ENCODE measurements at regions not wholly inside any gene's neighbourhood (a gene's known extent, or its start where the extent isn't known, plus 50 kb on each side); places are given as distances from the start of the nearest gene placed in this dataset.

- no peak for DNase-seq
Observed at GRCh38 chr9:118321788-118322187, 617.6 kb downstream of the TLR4 start.

DNA sequence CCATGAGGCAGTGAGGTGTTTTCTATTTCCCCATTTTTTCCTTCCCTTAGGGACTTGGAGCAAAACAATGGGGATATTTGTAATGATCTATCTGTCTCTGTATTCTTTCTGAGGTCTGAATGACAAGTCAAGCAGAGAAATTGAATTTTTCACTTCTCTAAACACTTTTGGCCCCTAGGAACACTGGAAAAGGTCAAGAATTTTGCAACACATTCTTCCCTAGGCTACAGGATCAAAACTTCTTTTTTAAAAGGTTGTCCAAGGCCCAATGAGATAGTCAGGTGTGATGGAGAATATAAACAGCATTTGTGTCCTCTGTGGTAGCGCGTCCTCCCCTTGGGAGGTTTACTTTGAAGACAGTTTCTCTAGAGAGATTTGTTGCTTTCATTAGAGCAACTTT is 620.5 kb downstream of the TLR4 start:
- DNase-seq, result no peak

DNA sequence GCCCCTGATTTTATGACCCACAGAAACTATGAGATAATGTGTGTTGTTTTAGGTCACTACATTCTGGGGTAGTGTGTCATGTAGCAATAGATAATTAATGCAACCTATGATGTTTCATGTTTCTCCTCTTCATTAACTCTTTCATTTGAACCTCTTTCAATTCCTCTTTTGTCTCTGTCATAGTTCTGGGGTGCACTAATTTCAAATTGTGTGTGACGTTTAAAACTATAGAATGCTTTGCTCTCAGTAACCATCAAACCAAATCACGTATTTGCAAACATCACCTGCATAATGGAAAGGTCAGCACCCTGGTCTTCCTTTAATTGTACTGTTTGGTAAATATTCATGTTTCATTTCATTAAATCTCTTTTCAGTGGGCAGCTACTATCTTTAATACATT is 621.6 kb downstream of the TLR4 start:
- no peak for DNase-seq

- no peak for DNase-seq
Observed at GRCh38 chr9:118326326-118326725, 622.1 kb downstream of the TLR4 start.

- DNase-seq, result no peak
Observed at GRCh38 chr9:118330191-118330986, 626.2 kb downstream of the TLR4 start.

DNA sequence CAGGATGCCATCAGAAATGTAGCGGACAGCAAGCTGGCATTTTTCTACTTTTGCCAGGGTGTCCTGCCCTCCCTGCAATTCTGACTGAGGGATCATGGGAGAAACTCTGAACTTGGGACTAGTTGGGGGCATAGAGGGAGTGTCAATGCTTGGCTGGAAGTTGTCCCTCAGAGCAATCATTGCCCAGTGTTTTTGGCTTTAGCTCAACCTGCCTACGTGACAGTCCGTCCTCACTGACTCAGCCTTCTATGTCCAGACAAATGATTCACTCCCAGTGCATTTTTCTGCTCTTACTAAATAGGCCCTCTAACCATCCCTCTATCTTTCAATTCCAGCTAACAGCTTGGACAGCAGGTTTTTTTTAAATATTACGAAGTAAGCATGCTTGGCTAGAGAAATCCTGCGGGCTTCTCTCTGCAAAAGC is 627.4 kb downstream of the TLR4 start:
- no peak for DNase-seq

GRCh38 chr9:118336250-118336942 is 632.2 kb downstream of the TLR4 start:
- no peak for DNase-seq

GRCh38 chr9:118336943-118337330 is 632.7 kb downstream of the TLR4 start:
- DNase-seq, result no peak

GRCh38 chr9:118360036-118360435 is 655.8 kb downstream of the TLR4 start:
- DNase-seq, result no peak

DNA sequence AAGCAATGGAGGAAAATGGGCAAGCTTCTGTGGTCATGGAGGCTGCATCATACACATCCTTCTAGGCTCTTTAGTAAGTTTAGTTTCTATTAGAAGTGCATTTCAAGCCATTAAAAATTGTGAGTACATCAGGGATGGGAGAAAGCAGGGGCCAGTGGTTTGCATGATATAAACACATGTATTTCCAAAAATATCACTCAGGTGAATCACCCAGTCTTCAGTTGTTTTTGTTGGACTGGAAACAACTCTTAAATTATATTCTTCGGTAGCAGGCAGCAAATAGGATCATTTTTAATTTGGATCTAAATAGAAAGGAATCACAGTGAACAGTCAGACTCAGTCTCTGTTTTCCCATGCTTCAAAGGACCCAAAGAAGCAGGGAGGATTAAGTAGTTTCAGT is 657.9 kb downstream of the TLR4 start:
- DNase-seq, result no peak

GRCh38 chr9:118362596-118362995 is 658.4 kb downstream of the TLR4 start:
- no peak for DNase-seq

DNA sequence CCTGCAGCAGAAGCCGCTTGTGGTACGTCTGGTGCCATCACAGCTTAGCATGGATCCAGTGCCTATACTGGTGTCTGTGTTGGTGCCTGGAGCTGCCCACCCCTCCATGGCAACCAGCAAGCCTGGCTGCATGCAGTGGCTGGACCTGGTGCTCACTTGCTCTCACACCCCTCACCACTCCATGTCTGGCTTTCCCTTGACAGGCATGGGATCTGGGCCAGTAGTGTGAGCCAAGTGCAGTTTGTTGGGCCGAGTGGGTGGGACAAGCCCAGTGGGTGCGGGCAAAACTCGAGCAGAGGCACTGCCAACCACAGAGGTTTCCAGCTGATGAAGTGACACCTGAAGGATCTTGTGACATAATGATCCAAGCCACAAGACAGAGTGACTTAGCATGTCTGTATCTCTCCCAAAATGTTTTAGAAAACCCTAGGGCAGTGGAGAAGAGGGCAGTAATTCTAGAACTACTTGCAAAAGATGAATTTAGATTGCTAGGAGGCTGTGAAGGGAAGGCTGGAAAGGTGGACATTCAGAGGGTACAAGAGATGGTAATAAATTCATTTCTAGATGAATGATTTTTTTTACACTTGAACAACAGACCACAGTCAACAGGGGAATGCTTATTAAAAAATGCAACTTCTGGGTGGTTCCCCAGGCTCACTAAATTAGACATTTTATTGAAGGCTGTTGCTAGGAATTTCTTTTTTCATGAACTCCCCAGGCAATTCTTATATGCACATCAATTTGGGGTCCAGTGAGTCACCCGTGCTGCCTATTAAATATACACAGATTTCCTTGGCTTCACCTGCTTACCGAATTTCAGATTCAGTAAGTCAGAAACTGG is 660.3 kb downstream of the TLR4 start:
- DNase-seq, result no peak

DNA sequence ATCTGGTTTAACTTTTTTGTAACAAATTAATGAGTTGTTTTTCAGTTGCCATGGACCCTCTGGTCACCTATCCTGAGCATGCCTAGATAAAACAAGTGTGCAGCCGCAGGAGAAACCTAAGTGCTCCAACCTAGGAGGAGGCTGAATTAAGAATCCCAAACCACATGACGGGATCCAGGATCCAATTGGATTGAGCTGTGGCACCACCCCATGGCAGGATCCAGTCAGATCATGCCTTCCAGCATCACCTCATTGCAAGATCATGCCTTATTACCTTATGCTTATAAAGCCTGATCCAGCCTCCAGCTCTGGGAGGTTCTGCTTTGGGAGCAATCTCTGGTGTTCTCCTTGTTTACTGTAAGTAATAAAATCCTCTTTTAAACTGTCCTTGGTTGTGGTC is 662.0 kb downstream of the TLR4 start:
- no peak for DNase-seq

- no peak for DNase-seq
Observed at GRCh38 chr9:118367383-118367782, 663.2 kb downstream of the TLR4 start.

DNA sequence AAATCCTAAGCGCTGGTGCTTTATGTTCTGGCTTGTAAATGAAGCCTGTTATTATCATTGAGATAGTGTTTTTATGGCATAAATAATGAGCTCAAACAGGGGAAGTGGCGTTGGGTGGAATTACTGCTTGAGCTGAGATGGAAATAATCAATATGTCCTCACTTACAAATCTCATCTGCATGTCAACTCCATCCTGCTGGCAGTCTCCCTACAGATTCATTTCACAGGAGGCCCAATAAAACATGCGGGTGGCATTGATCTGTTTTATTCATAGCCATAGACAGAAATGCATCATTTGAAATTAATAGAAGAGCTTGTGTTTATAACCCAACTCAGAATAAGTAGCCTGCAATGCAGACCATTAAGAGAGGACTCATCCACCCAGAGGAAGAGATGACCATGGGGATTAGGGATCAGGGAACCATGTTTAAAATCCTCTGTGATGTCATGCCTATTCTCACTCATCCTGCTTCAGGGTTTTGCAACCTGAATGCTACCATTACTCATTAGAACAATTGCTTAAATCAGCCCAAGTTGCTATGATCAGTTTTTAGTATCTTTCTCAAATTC is 680.4 kb downstream of the TLR4 start:
- DNase-seq, result no peak

- DNase-seq, result no peak
Observed at GRCh38 chr9:118395415-118395814, 691.2 kb downstream of the TLR4 start.

- DNase-seq, result no peak
Observed at GRCh38 chr9:118401546-118401945, 697.3 kb downstream of the TLR4 start.

- no peak for DNase-seq
Observed at GRCh38 chr9:118414676-118415075, 710.5 kb downstream of the TLR4 start.

DNA sequence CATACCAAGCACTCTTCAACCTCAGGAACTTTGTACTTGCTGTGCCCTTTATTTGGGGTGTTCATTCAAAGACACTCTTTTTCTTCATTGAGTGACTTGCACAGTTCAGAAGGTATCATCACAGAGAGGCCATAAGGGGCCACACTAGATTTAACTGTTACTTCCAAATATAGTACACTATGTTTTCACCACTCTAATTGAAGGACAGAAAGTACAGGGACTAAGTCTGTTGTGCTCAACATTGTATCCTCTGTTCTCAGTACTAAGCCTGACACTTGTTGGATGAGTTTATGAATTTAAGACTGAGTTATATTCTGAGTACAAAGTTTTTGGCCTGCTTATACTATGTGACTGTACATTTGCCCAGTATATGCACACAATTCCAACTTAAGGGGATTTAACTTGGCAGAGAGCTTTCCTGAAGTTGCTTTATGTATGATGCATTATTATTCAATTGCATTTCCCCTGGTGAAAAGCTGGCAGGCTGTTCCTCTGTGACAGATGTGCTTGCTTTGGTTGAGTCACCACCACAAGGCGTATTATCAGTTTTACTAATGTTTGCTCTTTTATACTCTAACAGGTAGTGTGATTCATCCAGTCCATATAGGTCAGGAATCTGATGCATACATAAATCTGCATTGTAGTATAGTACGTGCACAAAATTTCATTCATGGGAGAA is 714.8 kb downstream of the TLR4 start:
- no peak for DNase-seq

GRCh38 chr9:118419676-118420075 is 715.5 kb downstream of the TLR4 start:
- DNase-seq, result no peak

- DNase-seq, result no peak
Observed at GRCh38 chr9:118422508-118422907, 718.3 kb downstream of the TLR4 start.

DNA sequence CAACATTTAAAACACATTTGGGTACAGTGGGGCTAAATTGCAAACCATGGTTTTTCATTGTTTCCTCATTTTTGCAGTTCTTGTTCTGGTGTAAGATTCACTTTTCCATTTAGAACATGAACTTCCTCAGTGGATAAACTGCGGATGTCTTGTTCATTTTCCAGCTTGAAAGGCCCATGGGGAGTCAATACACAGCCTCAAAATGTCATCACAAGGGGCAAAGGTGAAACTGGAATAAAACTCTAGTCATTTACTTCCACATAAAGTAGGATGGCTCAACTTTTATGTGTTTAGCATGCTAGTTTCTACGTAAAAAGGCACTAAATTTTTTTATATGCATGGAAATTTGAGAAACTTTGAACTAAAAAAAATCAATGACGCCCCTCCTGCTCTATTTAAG is 718.8 kb downstream of the TLR4 start:
- DNase-seq, result no peak

GRCh38 chr9:118423721-118424120 is 719.5 kb downstream of the TLR4 start:
- no peak for DNase-seq
